PC-3 (cell line): ENCODE measurements at regions not wholly inside any gene's neighbourhood (a gene's known extent, or its start where the extent isn't known, plus 50 kb on each side); places are given as distances from the start of the nearest gene placed in this dataset.

Experiments used
- CTCF ChIP-seq: fragments of 300-600 bp; sonication (generic); conservative IDR thresholded peaks from 2 replicates; pipeline ENCODE4 v1.5.1; 2017; ENCODE audit warnings: antibody characterized with exemption, low read depth, mild to moderate bottlenecking, low read length
- EZH2 ChIP-seq: fragments of 300-600 bp; sonication (generic); IDR thresholded peaks from one replicate; pipeline ENCODE4 v1.6.1; 2017; ENCODE audit warnings: antibody characterized with exemption, mild to moderate bottlenecking, low read length; ENCODE audit not compliant: unreplicated experiment
- EZH2phosphoT487 ChIP-seq: fragments of 300-600 bp; sonication (generic); IDR thresholded peaks from 2 replicates; pipeline ENCODE4 v1.6.1; 2018; ENCODE audit warnings: mild to moderate bottlenecking, antibody characterized with exemption, low read length, borderline replicate concordance

GRCh38 chr11:131235328-131236298, 134.8 kb upstream of the NTM start:
- TF ChIP-seq CTCF (no peak), EZH2 (no peak), EZH2phosphoT487 (no peak)
